ENCODE measurements at regions not wholly inside any gene's neighbourhood (a gene's known extent, or its start where the extent isn't known, plus 50 kb on each side); places are given as distances from the start of the nearest gene placed in this dataset.
"Not testable (repeated sequence)": the region's sequence is repeated elsewhere in the genome, so short reads cannot be mapped to it uniquely, and the experiment has no call there.

DNA sequence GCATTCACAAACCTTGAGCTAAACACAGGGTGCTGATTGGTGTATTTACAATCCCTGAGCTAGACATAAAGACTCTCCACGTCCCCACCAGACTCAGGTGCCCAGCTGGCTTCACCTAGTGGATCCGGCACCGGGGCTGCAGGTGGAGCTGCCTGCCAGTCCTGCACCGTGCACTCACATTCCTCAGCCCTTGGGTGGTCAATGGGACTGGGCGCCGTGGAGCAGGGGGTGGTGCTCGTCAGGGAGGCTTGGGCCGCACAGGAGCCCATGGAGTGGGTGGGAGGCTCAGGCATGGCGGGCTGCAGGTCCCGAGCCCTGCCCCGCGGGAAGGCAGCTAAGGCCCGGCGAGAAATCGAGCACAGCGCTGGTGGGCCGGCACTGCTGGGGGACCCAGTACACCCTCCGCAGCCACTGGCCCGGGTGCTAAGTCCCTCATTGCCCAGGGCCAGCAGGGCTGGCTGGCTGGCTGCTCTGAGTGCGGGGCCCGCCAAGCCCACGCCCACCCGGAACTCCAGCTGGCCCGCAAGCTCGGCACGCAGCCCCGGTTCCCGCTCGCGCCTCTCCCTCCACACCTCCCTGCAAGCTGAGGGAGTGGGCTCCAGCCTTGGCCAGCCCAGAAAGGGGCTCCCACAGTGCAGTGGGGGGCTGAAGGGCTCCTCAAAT lies 622.2 kb upstream of the ADGRL2 start:
- not testable (repeated sequence) for DNase-seq (ENCODE audit: low read depth, low spot score)

DNA sequence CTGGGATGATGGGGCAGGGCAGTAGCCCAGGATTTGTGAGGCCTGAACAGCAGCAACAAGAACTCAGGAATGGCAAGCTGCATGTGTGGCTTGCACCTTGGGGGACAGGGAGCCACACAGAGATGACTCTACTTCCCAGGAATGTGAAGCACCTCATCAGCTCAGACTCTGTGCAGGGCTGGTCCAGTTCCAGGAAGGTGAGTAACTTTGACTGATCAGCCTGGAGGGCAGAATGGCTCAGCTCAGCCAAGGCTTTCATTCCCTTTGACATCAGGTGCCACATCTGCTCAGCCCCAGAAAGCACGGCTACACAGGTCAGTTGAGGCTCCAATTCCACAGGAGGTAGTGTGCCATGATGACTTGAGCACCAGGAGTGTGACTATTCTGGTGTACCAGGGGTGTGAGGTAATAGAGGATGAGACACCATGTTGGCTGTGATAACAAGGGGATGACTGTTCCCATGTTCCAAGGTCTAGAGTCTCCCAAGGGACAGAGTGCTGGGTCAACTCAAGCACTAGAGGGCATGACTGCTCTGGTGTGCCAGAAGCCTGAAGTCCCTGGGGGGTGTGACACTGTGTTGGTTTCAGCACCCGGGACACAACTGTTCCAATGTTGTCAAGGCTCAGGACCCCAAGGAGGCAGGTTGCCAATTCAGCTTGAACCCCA lies 625.8 kb upstream of the ADGRL2 start:
- no peak for DNase-seq (ENCODE audit: low read depth, low spot score)

DNA sequence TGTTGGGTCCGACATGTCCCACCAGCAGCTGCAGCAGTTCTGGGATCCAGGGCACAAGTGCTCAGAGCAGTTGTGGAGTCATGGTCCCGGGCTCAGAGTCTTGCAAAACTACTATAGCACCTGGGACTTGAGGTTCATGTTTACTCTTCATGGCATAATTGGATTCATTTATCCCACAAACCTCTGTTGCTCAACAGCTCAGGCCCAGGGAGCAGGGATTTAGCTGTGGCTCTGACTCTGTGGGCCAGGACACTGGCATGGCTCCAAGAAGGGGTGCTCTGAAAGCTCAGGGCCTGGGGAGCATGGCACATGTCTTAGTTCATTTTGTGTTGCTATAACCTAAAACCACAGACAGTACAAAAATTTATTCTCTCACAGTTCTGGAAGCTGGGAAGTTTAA lies 626.7 kb upstream of the ADGRL2 start:
- no peak for DNase-seq (ENCODE audit: low read depth, low spot score)

DNA sequence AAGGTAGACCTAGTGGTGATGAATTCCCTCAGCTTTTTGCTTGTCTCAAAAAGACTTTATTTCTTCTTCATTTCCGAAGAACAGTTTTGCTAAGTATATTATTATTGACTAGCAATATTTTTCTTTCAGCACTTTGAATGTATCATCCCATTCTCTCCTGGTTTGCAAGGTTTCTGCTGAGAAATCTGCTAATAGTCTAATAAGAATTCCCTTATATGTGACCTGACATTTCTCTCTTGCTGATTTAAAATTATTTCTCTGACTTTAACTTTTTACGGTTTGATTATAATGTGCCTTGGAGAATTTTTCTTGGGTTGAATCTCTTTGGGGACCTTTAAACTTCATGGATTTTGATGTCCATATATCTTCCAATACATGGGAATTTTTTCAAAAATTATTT lies 628.3 kb upstream of the ADGRL2 start:
- no peak for DNase-seq (ENCODE audit: low read depth, low spot score)

DNA sequence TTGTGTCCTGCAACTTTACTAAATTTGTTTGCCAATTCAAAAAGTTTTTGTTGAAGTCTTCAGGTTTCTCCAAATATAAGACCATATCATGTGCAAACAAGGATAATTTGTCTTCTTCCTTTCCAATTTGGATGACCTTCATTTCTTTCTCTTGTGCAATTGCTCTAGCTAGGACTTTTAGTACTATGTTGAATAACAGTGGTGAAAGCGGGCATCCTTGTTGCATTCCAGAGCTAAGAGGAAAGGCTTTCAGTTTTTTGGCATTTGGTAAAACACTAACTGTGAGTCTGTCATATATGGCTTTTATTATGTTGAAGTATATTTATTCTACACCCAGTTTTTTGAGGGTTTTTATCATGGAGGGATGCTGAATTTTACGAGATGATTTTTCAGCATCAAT lies 630.0 kb upstream of the ADGRL2 start:
- no peak for DNase-seq (ENCODE audit: low read depth, low spot score)

DNA sequence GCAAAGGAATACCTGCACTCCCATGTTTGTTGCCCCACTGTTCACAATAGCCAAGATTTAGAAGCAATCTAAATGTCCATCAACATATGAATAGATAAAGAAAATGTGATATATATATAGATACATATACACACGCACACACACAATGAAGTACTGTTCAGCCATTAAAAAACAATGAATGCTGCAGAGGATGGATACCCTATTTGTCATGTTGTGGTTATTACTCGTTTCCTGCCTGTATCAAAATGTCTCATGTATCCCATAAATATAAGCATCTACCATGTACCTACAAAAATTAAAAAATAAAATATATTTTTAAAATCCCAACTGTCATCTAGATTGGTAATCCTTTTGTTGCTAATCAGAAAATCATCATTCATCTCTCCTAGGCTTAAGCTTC lies 634.8 kb upstream of the ADGRL2 start:
- no peak for DNase-seq (ENCODE audit: low read depth, low spot score)

DNA sequence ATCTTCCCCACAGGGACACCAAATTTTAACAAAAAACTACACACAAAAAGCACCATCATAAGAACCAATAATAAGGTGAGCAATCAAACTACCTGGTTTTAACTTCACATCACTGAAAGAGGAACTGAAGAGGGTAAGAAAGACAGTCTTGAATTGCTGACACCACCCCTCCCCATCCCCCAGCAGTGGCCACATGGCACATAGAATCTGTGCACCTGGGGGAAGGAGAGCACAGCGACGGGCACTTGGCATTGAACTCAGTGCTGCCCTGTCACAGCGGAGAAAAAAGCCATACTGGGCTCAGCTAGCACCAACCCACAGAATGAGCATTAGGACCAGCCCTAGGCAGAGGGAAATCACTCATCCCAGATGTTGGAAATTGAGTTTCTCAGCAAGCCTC lies 640.0 kb upstream of the ADGRL2 start:
- DNase-seq (ENCODE audit: low read depth, low spot score) = no peak

DNA sequence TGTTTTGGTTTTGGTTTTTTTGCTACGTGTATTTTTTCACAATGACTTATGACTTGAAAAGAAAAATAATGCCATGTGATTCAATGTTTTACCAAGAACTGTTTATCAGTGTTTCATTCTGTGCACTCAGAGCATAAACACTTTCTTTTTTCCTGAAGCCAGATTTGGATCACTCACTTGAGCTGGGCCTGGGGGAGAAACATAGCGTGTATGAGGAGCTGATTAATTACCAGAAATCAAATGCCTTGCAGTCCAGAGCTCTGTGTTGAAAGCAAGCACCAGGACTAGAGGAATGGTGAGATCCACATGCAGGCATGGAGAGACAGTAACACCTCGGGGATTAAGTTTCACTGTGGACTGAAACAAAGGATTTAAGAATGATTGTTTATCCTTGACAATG lies 642.1 kb upstream of the ADGRL2 start:
- no peak for DNase-seq (ENCODE audit: low read depth, low spot score)

DNA sequence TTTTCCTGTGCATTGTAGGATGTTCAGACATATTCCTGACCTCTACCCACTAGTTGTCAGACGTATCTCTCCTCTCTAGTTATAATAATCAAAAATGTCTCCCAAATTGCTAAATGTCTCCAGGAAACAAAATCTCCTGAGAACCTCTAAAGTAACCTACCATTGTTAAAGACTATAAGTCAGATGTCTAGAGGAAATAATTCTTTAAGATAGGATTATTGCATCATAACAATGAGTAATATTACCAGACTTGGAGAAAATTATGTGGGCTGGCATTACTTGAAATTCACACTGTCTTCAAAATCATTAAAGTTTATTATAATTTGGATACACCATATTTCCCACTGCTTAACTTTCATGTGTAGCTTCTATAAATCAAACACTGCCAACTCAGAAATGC lies 643.0 kb upstream of the ADGRL2 start:
- no peak for DNase-seq (ENCODE audit: low read depth, low spot score)

DNA sequence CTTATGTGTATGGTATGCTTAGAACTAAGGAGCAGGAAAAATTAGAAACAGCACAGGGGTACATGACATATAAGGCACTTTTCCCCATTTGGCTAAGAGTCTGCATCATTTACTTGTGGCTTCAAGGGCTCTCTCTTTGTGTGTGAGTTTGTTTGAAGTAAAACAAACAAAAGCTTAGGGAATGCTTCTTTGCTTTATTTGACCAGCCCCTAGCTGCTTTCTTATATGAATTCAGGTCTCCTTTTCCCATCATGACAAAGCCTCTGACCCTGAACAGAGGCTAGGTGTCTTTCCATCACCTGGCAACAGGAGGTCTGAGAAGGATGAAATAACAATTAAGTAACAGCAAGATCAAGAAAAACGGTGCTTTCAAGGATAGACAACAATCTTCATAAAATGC lies 643.8 kb upstream of the ADGRL2 start:
- no peak for DNase-seq (ENCODE audit: low read depth, low spot score)

DNA sequence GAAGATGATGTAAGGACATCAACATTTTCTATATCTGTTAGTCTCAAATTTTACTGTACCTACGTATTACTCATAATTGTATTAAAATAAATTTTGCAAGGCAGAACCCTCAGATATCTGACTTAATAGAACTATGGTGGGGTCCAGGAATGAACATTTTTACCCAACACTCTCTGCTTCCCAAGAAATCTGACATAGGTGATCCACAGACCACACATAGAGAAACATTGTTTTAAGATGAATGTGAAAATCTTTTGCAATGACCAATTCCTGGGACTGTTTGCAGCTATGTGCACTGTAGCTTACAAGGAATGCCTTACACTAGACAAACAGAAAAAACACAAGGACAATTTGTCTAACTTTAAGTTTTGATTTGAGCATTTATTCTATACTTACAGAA lies 645.6 kb upstream of the ADGRL2 start:
- no peak for DNase-seq (ENCODE audit: low read depth, low spot score)

DNA sequence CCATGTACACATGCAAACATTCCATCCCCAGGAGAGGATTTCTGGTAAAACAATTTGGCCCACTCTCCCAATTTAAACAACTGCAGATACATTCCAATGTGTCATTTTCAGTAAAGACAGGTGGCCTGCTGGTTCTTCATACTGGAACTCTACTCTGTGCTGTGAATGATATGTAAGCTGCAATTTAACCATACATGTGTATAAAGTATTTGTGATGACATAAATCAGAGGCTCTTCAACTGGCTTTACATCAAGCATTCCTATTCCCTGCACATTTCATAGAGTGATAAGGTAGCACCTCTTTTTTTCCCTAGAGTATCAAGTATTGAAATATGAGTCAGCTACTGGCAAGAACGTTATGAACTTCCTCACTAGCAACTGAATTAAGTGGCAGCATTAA lies 649.5 kb upstream of the ADGRL2 start:
- no peak for DNase-seq (ENCODE audit: low read depth, low spot score)

DNA sequence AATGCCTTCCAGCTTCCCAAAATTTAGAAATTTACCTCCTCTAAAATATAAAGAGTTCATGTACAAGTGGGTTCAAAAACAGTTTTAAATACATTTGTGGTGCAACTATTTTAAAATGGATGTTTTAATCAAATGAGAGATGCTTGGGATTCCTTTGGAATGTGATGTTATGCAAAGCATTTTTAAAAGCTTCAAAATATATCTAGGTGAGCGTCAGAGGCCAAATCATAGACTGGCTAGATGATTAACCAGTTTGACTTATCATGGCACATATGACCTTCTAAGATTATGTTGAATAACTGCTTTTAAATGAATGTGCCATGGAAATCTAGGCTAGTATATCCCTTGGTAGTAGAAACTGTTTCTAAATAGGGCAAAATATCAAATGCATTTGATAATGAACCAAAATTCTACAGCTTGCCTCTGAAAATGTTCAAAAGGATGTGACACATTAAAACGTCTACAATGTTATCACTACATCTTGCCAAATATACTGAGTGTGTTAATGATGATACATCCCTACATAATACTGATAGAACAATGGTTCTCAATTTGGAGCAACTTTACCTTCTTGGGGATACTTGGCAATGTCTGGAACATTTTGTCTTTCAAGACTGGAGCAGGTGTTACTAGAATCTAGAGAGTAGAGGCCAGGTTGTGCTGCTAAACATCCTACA lies 650.9 kb upstream of the ADGRL2 start:
- DNase-seq (ENCODE audit: low read depth, low spot score) = no peak

DNA sequence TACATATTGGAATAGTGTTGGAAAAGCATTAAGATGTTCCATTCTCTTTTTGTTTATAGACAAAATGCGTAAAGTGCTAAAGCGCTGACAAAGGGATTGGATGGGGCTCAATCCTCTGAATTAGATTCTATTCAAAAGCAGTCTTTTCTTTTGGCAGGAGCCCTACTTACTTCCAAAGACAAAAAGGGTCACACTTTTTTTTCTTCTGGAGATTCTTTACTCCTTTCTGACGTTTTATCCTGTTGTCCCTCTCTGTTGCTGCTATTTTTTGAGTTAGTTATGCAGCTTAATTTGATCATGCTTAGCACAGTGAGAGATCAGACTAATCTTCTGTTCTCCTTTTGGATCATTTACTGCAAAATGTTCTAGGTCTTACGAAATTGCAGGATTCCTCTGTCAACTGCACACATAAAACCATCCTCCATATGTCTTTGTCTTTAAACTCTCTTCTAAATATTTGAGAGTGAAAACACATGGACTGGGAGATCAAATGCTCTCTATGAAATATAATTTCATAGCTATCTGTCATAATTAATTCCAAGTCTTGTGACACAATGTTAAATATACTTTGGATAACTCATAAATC lies 656.4 kb upstream of the ADGRL2 start:
- no peak for DNase-seq (ENCODE audit: low read depth, low spot score)

DNA sequence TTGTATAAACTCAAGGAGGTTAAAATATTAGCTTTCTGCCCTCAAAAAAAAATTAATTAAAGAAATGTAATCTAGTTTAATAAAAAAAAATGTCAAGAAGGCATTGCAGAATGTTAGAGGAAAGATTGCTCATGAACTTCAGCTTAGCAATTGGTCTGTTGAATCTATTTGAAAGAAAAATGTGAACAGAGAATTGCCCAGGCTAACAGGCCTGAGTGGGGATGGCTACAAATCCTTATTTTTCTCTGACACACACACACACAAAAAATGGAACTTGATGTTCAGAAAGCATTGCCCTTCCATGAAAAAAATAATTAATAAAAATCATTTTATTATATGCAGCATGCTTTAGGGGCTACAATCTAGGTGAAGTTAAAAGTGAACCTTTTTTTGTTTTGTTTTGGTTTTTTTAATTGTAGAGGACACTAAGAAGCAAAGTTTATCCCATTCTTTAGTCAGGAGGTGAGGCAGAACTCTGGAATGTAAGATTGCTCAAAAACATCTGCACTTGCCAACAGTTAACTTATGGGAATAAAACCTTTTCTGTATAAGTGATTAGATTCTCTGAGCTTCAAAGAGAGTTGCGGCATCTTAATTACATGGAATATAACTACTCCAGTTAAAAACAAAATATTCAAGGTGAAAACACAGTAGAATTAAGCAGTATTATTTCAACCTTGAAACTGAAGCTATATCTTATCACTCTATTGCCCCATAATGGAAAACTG lies 658.5 kb upstream of the ADGRL2 start:
- DNase-seq (ENCODE audit: low read depth, low spot score) = no peak

DNA sequence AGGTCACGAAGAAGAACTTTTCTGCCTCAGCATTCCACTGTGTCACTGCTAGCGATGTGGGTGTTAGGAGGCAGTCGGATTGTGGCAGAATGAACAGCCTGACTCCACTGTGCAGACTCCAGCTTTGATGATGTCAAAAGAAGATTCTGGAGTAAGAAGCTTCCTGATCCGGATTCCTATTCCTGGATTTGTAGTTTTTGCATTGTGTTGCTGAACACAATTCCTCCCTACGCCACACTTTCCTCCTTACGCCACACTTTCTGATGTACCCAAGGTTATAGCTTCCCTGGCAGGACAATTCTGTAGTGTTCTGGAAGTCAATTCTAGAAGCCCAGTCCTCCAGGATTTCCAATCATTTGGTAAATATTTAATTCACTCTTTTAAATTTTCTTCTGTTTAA lies 665.2 kb upstream of the ADGRL2 start:
- DNase-seq (ENCODE audit: low read depth, low spot score) = no peak

DNA sequence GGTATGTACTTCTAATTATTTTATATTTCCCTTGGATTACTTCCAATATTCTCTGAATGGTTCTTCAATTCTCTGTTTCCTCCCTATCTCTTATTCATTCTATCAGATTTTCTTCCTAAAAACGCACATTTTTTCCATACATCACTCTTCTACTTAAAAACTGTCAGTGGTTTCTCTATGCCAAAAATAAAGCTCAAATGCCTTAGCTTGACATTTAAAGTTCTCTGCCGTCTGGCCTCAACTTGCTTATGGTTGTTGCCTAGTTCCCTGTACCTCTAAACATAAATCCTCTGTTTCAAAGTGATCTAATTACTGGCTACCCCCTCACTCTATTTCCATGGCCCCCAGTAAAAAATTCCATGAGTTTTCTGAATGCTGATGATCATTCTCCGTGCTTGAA lies 671.0 kb upstream of the ADGRL2 start:
- no peak for DNase-seq (ENCODE audit: low read depth, low spot score)

DNA sequence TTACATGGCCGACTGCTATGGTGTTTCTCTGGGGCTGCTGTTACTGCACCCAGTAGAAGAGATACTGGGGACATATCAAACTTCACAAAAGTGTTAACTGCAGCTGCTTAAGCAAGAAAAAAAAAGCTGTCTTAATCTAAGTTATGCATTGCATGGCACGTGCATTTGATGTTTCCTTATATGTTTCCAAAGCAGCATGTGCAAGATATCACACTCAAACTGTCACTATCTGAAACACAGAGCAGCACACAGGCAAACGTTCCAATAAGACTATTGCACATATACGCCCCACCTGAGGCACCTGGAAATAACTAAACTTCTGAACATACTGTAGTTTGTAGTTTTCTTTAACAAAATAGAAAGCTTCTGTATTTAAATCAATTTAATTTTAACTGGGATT lies 671.4 kb upstream of the ADGRL2 start:
- DNase-seq (ENCODE audit: low read depth, low spot score) = no peak

DNA sequence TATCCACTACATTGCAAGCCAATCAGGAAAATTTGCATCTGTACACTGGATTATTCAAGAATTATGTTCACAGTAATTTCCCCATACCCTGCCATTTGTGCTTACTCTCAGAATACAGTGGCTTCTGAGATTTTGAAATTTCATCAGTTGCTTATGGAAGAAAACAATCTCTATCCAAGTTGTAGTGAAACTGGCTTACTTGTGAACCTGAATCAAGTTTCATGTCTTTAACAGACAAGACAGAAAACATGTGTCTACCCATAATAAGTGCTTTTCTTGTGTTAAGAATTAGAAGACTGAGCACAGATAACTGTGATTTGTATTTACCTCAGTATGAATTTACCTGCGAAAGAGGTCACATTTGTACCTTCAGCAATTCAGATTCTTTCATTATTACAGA lies 672.7 kb upstream of the ADGRL2 start:
- DNase-seq (ENCODE audit: low read depth, low spot score) = no peak

DNA sequence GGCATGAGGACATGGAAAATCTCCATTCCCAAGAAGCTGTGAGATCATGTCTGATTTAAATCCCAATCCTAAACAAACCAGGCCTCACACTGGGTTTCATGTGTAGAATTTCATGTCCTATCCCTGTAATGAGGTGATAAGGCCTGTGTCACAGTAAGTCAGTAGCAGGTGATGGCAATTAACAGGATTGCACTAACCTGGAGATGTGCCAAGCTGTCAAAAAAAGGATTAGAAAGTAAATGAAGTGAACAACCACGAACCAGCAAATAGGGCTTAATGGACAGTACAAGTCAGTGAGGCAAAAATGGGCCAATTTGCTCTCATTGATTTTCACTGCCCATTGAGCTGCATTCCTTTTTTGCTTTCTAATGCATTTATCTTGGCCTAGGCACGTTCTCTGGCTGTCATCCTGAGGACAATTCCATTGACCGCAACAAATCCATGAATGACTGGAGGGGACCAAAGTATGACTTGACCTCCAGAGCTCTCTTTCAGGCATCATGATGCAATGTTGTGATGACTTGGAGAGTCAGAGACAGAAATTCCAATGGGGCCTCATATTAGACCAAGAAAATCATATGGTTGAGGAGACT lies 673.6 kb upstream of the ADGRL2 start:
- DNase-seq (ENCODE audit: low read depth, low spot score) = no peak

DNA sequence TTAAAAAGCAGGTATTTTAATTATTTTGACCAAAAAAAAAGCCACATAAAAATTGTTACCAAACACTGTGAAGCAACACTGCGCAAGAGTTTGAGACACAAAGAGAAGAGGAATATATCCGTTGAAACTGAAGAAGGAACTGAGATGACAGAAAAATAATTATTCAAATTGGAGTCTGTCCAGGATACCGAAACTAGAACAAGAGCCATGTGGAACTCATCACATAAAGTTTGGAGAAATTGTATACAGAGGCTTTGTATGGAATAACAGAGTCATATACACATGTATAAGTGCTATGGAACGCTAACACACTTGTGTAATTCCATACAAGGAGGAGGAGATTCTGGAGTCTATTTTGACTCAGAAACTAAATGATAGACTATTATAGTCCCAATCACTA lies 675.1 kb upstream of the ADGRL2 start:
- DNase-seq (ENCODE audit: low read depth, low spot score) = no peak

DNA sequence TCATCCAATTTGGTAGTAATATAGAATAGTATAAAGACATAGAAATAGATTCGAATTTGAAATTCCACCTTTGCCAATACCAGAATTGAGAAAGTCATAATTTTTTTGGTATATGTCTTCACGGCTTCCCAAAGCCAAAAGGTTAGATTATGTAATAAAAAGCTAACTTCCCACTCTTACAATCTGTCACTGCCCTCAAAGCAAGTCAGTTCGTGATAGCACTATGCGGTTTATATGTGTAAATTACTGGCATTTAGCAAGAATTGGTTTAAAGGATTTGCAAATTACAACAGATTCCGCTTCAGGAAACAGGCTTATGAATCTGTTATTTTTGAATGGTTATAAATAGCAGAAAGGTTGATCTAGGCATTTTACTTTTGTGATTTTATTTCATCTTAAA lies 679.4 kb upstream of the ADGRL2 start:
- DNase-seq (ENCODE audit: low read depth, low spot score) = no peak
